ENCODE measurements at regions not wholly inside any gene's neighbourhood (a gene's known extent, or its start where the extent isn't known, plus 50 kb on each side); places are given as distances from the start of the nearest gene placed in this dataset.

GRCh38 chr2:128686881-128687555 is 368.4 kb upstream of the HS6ST1 start:
- intact Hi-C loops (cut with DNase I): no loop called here
- DNase-seq (no peak), ATAC-seq (no peak)
- Histone ChIP-seq H3K4me3 (no peak overlapping the region), H3K27me3 (ENCODE audit: insufficient read depth in 3 of 3, low read length in 2 of 3) (no peaks in the 10 kb centered on the region), H3K27ac (no peak overlapping the region), H3K36me3 (ENCODE audit: insufficient read depth in 1 of 2, low read depth in 1 of 2) (no peaks in the 10 kb centered on the region), H3K9me3 (no peaks in the 10 kb centered on the region), H3K4me1 (no peaks in the 10 kb centered on the region)
- no peak for TF ChIP-seq CTCF (IDR thresholded peaks at IDR 0.05)
- WGBS, 3 donors: 79 to 91% (median 85%) methylated on average over 6 of the region's 6 CpGs

GRCh38 chr2:128687565-128687964 is 368.9 kb upstream of the HS6ST1 start:
- Histone ChIP-seq H3K27me3 (ENCODE audit: insufficient read depth in 3 of 3, low read length in 2 of 3) (no peaks in the 10 kb centered on the region), H3K4me1 (no peaks in the 10 kb centered on the region), H3K9me3 (no peaks in the 10 kb centered on the region), H3K36me3 (ENCODE audit: insufficient read depth in 1 of 2, low read depth in 1 of 2) (no peaks in the 10 kb centered on the region), H3K4me3 (no peak overlapping the region), H3K27ac (no peak overlapping the region)
- DNase-seq: no peak
- ATAC-seq: no peak
- WGBS, 3 donors: 62 to 80% (median 73%) methylated on average over 4 of the region's 4 CpGs
- no peak for TF ChIP-seq CTCF (IDR thresholded peaks at IDR 0.05)
- intact Hi-C loops (cut with DNase I): no loop called here

- Histone ChIP-seq H3K4me3 (no peak overlapping the region), H3K36me3 (ENCODE audit: insufficient read depth in 1 of 2, low read depth in 1 of 2) (no peaks in the 10 kb centered on the region), H3K27ac (no peak overlapping the region), H3K4me1 (no peaks in the 10 kb centered on the region), H3K27me3 (ENCODE audit: insufficient read depth in 3 of 3, low read length in 2 of 3) (no peaks in the 10 kb centered on the region), H3K9me3 (no peaks in the 10 kb centered on the region)
- TF ChIP-seq CTCF (IDR thresholded peaks at IDR 0.05): no peak
- ATAC-seq: no peak
- intact Hi-C loops (cut with DNase I): no loop called here
- DNase-seq: no peak
- 89 to 90% (median 90%) methylated on average over 11 to 14 of the region's 14 CpGs for WGBS, 3 donors
Measured at GRCh38 chr2:128689971-128690370, 371.3 kb upstream of the HS6ST1 start.

GRCh38 chr2:128690431-128690830 is 371.8 kb upstream of the HS6ST1 start:
- no peak for TF ChIP-seq CTCF (IDR thresholded peaks at IDR 0.05)
- Histone ChIP-seq H3K4me3 (no peak overlapping the region), H3K9me3 (no peaks in the 10 kb centered on the region), H3K4me1 (no peaks in the 10 kb centered on the region), H3K27ac (no peak overlapping the region), H3K36me3 (ENCODE audit: insufficient read depth in 1 of 2, low read depth in 1 of 2) (no peaks in the 10 kb centered on the region), H3K27me3 (ENCODE audit: insufficient read depth in 3 of 3, low read length in 2 of 3) (no peaks in the 10 kb centered on the region)
- no peak for ATAC-seq
- WGBS, 3 donors: 90 to 94% (median 92%) methylated on average over 14 of the region's 14 CpGs
- no peak for DNase-seq
- intact Hi-C loops (cut with DNase I): no loop called here

- ATAC-seq: no peak
- H3K4me3 ChIP-seq: no peak overlapping the region
- no peaks in the 10 kb centered on the region for H3K9me3 ChIP-seq
- no peaks in the 10 kb centered on the region for H3K4me1 ChIP-seq
- H3K27ac ChIP-seq: no peak overlapping the region
- intact Hi-C loops (cut with DNase I): no loop called here
- TF ChIP-seq CTCF (IDR thresholded peaks at IDR 0.05): no peak
- no peak for DNase-seq
- no peaks in the 10 kb centered on the region for H3K36me3 ChIP-seq (ENCODE audit: insufficient read depth in 1 of 2, low read depth in 1 of 2)
- 83 to 91% (median 87%) methylated on average over 9 of the region's 9 CpGs for WGBS, 3 donors
- peaks cover 0 to 1% (median 0%) of the 10 kb centered on the region in 3 donors for H3K27me3 ChIP-seq (ENCODE audit: insufficient read depth in 3 of 3, low read length in 2 of 3)
Measured at GRCh38 chr2:128690869-128691268, 372.2 kb upstream of the HS6ST1 start.

Data from psoas muscle (tissue), 7 donors.